Gastroesophageal sphincter (tissue), 3 donors: ENCODE measurements at regions not wholly inside any gene's neighbourhood (a gene's known extent, or its start where the extent isn't known, plus 50 kb on each side); places are given as distances from the start of the nearest gene placed in this dataset.

Source experiments
- EP300 ChIP-seq: sonication (generic); formaldehyde crosslinking; IDR thresholded peaks from one replicate; pipeline ENCODE4 v1.6.1; 2017; ENCODE audit warnings: antibody characterized with exemption, mild to moderate bottlenecking
- POLR2A ChIP-seq, 2 donors: fragments of 450-650 bp; IDR thresholded peaks; one replicate each; pipeline ENCODE4 v1.6.1; 2017; ENCODE audit warnings: antibody characterized with exemption in 2 of 2, mild to moderate bottlenecking in 2 of 2, moderate library complexity in 1 of 2
- TF ChIP-seq, protein P1 (sequence below), 4 experiments: fragments of 200-600 bp in 2 of 4; fragments of 450-650 bp in 2 of 4; sonication (generic) in 1 of 4; IDR thresholded peaks; one replicate each; pipeline ENCODE4 v1.5.1; 2017 to 2019; ENCODE audit warnings: antibody characterized with exemption in 4 of 4, mild to moderate bottlenecking in 2 of 4, moderate library complexity in 2 of 4

DNA sequence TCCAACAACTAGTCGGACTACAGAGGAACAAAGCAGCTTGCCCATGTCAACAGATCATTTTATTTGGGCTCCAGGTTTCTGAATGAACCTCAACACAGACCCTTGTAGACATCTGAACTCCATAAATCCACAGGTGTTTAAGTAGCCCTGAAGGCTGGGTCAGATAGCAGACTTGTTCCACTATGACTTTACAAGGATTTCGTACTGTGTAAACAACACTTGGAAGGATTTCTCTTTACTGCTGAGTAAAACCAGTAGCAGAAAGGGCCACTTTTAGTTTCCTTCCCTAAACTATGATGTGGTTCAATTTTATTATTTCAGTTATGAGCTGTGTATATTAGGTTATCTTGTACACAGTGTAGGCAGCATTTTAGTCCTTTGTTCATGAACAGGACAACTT, 316.4 kb upstream of the ADGRL2 start:
- TF ChIP-seq, protein P1, sequence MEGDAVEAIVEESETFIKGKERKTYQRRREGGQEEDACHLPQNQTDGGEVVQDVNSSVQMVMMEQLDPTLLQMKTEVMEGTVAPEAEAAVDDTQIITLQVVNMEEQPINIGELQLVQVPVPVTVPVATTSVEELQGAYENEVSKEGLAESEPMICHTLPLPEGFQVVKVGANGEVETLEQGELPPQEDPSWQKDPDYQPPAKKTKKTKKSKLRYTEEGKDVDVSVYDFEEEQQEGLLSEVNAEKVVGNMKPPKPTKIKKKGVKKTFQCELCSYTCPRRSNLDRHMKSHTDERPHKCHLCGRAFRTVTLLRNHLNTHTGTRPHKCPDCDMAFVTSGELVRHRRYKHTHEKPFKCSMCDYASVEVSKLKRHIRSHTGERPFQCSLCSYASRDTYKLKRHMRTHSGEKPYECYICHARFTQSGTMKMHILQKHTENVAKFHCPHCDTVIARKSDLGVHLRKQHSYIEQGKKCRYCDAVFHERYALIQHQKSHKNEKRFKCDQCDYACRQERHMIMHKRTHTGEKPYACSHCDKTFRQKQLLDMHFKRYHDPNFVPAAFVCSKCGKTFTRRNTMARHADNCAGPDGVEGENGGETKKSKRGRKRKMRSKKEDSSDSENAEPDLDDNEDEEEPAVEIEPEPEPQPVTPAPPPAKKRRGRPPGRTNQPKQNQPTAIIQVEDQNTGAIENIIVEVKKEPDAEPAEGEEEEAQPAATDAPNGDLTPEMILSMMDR (IDR thresholded peaks at IDR 0.05), result no peak
- TF ChIP-seq POLR2A (IDR thresholded peaks at IDR 0.05), result no peak
- no peak for TF ChIP-seq EP300
